ENCODE measurements at regions not wholly inside any gene's neighbourhood (a gene's known extent, or its start where the extent isn't known, plus 50 kb on each side); places are given as distances from the start of the nearest gene placed in this dataset.
"Not testable (repeated sequence)": the region's sequence is repeated elsewhere in the genome, so short reads cannot be mapped to it uniquely, and the experiment has no call there.

- no peak for DNase-seq (ENCODE audit: low read depth in 2 of 2)
Observed at GRCh38 chr20:48440916-48441315, 386.9 kb downstream of the PREX1 start.

- not testable (repeated sequence) for DNase-seq (ENCODE audit: low read depth in 2 of 2)
Observed at GRCh38 chr20:48440261-48440660, 387.5 kb downstream of the PREX1 start.

GRCh38 chr20:48437146-48437545 lies 390.7 kb downstream of the PREX1 start:
- no peak for DNase-seq (ENCODE audit: low read depth in 2 of 2)

GRCh38 chr20:48436609-48437008 lies 391.2 kb downstream of the PREX1 start:
- not testable (repeated sequence) for DNase-seq (ENCODE audit: low read depth in 2 of 2)

GRCh38 chr20:48433178-48433577 lies 394.6 kb downstream of the PREX1 start:
- DNase-seq (ENCODE audit: low read depth in 2 of 2), result no peak

GRCh38 chr20:48432494-48432832 lies 395.3 kb downstream of the PREX1 start:
- DNase-seq (ENCODE audit: low read depth in 2 of 2), result no peak

GRCh38 chr20:48431653-48432493 lies 395.9 kb downstream of the PREX1 start:
- DNase-seq (ENCODE audit: low read depth in 2 of 2), result no peak

- DNase-seq (ENCODE audit: low read depth in 2 of 2), result no peak
Observed at GRCh38 chr20:48426630-48427029, 401.2 kb downstream of the PREX1 start.

- no peak for DNase-seq (ENCODE audit: low read depth in 2 of 2)
Observed at GRCh38 chr20:48425817-48426612, 401.8 kb downstream of the PREX1 start.

GRCh38 chr20:48425321-48425720 lies 402.5 kb downstream of the PREX1 start:
- DNase-seq (ENCODE audit: low read depth in 2 of 2), result no peak

GRCh38 chr20:48422242-48422960 lies 405.4 kb downstream of the PREX1 start:
- no peak for DNase-seq (ENCODE audit: low read depth in 2 of 2)

GRCh38 chr20:48421547-48421946 lies 406.3 kb downstream of the PREX1 start:
- no peak for DNase-seq (ENCODE audit: low read depth in 2 of 2)

- DNase-seq (ENCODE audit: low read depth in 2 of 2), result no peak
Observed at GRCh38 chr20:48420176-48420575, 407.6 kb downstream of the PREX1 start.

- no peak for DNase-seq (ENCODE audit: low read depth in 2 of 2)
Observed at GRCh38 chr20:48419173-48419572, 408.6 kb downstream of the PREX1 start.

GRCh38 chr20:48416002-48416401 lies 411.8 kb downstream of the PREX1 start:
- no peak for DNase-seq (ENCODE audit: low read depth in 2 of 2)

- no peak for DNase-seq (ENCODE audit: low read depth in 2 of 2)
Observed at GRCh38 chr20:48414786-48415185, 413.0 kb downstream of the PREX1 start.

- DNase-seq (ENCODE audit: low read depth in 2 of 2), result no peak
Observed at GRCh38 chr20:48411919-48412522, 415.8 kb downstream of the PREX1 start.

- DNase-seq (ENCODE audit: low read depth in 2 of 2), result no peak
Observed at GRCh38 chr20:48411245-48411644, 416.6 kb downstream of the PREX1 start.

GRCh38 chr20:48409055-48409615 lies 418.7 kb downstream of the PREX1 start:
- DNase-seq (ENCODE audit: low read depth in 2 of 2), result no peak

GRCh38 chr20:48407710-48408109 lies 420.1 kb downstream of the PREX1 start:
- no peak for DNase-seq (ENCODE audit: low read depth in 2 of 2)

- no peak for DNase-seq (ENCODE audit: low read depth in 2 of 2)
Observed at GRCh38 chr20:48406912-48407340, 420.9 kb downstream of the PREX1 start.

- no peak for DNase-seq (ENCODE audit: low read depth in 2 of 2)
Observed at GRCh38 chr20:48406498-48406897, 421.3 kb downstream of the PREX1 start.
